H9 (cell line): ENCODE measurements at regions not wholly inside any gene's neighbourhood (a gene's known extent, or its start where the extent isn't known, plus 50 kb on each side); places are given as distances from the start of the nearest gene placed in this dataset.

Experiments used
- DNase-seq: peaks from one replicate; pipeline ENCODE4 v3.0.0-alpha.2; 2017
- H2AFZ ChIP-seq: one replicate; pipeline ENCODE4 v1.6.1; 2013; ENCODE audit warnings: mild to moderate bottlenecking, low read length, control low read depth, moderate library complexity
- H2AK5ac ChIP-seq: 2 replicates; pipeline ENCODE4 v1.6.1; 2013; ENCODE audit warnings: low read length, control low read depth, mixed read lengths; ENCODE audit not compliant: insufficient read length
- H2BK120ac ChIP-seq: one replicate; pipeline ENCODE4 v1.6.1; 2013; ENCODE audit warnings: low read depth, mild to moderate bottlenecking, low read length, control low read depth, inconsistent platforms; ENCODE audit not compliant: poor library complexity, severe bottlenecking
- H2BK12ac ChIP-seq: 2 replicates; pipeline ENCODE4 v1.6.1; 2013; ENCODE audit warnings: low read length, control low read depth, mixed read lengths, low read depth; ENCODE audit not compliant: insufficient read length
- H2BK15ac ChIP-seq: 2 replicates; pipeline ENCODE4 v1.6.1; 2013; ENCODE audit warnings: low read depth, low read length, control low read depth
- H2BK20ac ChIP-seq: one replicate; pipeline ENCODE4 v1.6.1; 2013; ENCODE audit warnings: low read depth, mild to moderate bottlenecking, low read length, control low read depth, inconsistent platforms; ENCODE audit not compliant: poor library complexity, severe bottlenecking
- H2BK5ac ChIP-seq: 2 replicates; pipeline ENCODE4 v1.6.1; 2013; ENCODE audit warnings: low read length, control low read depth, mixed read lengths; ENCODE audit not compliant: insufficient read length
- H3K14ac ChIP-seq: 2 replicates; pipeline ENCODE4 v1.6.1; 2013; ENCODE audit warnings: low read length, control low read depth; ENCODE audit not compliant: insufficient read depth
- H3K18ac ChIP-seq: 2 replicates; pipeline ENCODE4 v1.6.1; 2013; ENCODE audit warnings: low read depth, mild to moderate bottlenecking, mixed read lengths, low read length, control low read depth; ENCODE audit not compliant: insufficient read length
- H3K23ac ChIP-seq: 2 replicates; pipeline ENCODE4 v1.6.1; 2013; ENCODE audit warnings: low read length, control low read depth, mixed read lengths, low read depth; ENCODE audit not compliant: insufficient read length
- H3K23me2 ChIP-seq: 2 replicates; pipeline ENCODE4 v1.6.1; 2013; ENCODE audit warnings: low read depth, mild to moderate bottlenecking, mixed read lengths, low read length, control low read depth; ENCODE audit not compliant: insufficient read length, poor library complexity, severe bottlenecking
- H3K27ac ChIP-seq: 2 replicates; pipeline ENCODE4 v1.5.1; 2013; ENCODE audit warnings: low read length, control low read depth, mixed read lengths, low read depth; ENCODE audit not compliant: insufficient read length
- H3K27me3 ChIP-seq: 2 replicates; pipeline ENCODE4 v1.6.1; 2013; ENCODE audit warnings: low read length, control low read depth, inconsistent platforms; ENCODE audit not compliant: insufficient read depth
- H3K4ac ChIP-seq: 2 replicates; pipeline ENCODE4 v1.6.1; 2013; ENCODE audit warnings: low read depth, mild to moderate bottlenecking, control low read depth, inconsistent platforms, low read length, moderate library complexity
- H3K4me1 ChIP-seq: 2 replicates; pipeline ENCODE4 v1.6.1; 2013; ENCODE audit warnings: low read length, control low read depth, inconsistent platforms; ENCODE audit not compliant: insufficient read depth
- H3K4me2 ChIP-seq: 2 replicates; pipeline ENCODE4 v1.6.1; 2013; ENCODE audit warnings: low read length, control low read depth, mixed read lengths; ENCODE audit not compliant: insufficient read length, insufficient read depth
- H3K56ac ChIP-seq: 2 replicates; pipeline ENCODE4 v1.6.1; 2013; ENCODE audit warnings: low read depth, mild to moderate bottlenecking, mixed read lengths, low read length, control low read depth; ENCODE audit not compliant: insufficient read length
- H3K79me1 ChIP-seq: 2 replicates; pipeline ENCODE4 v1.6.1; 2013; ENCODE audit warnings: low read depth, mild to moderate bottlenecking, moderate library complexity, low read length, control low read depth, inconsistent platforms; ENCODE audit not compliant: insufficient read depth, poor library complexity, severe bottlenecking
- H3K79me2 ChIP-seq: 2 replicates; pipeline ENCODE4 v1.6.1; 2013; ENCODE audit warnings: low read length, control low read depth, inconsistent platforms; ENCODE audit not compliant: insufficient read depth
- H3K9ac ChIP-seq: 2 replicates; pipeline ENCODE4 v1.6.1; 2013; ENCODE audit warnings: low read length, control low read depth, mixed read lengths; ENCODE audit not compliant: insufficient read length; ENCODE audit errors: extremely low read depth
- H3K9me3 ChIP-seq: one replicate; pipeline ENCODE4 v1.6.1; 2013; ENCODE audit warnings: low read depth, low read length, inconsistent platforms; ENCODE audit not compliant: control insufficient read depth
- H3T11ph ChIP-seq: one replicate; pipeline ENCODE4 v1.6.1; 2013; ENCODE audit warnings: mild to moderate bottlenecking, low read length, control low read depth, inconsistent platforms
- H4K20me1 ChIP-seq: one replicate; pipeline ENCODE4 v1.6.1; 2013; ENCODE audit not compliant: control insufficient read depth, insufficient read length, insufficient read depth
- H4K5ac ChIP-seq: 2 replicates; pipeline ENCODE4 v1.6.1; 2013; ENCODE audit warnings: low read depth, mild to moderate bottlenecking, mixed read lengths, low read length, control low read depth; ENCODE audit not compliant: insufficient read length
- H4K8ac ChIP-seq: replicated peaks from 2 replicates; pipeline ENCODE4 v1.6.1; 2013; ENCODE audit warnings: low read length, control low read depth, mixed read lengths, low read depth; ENCODE audit not compliant: insufficient read length
- H4K91ac ChIP-seq: 2 replicates; pipeline ENCODE4 v1.6.1; 2013; ENCODE audit warnings: low read depth, mild to moderate bottlenecking, moderate library complexity, mixed read lengths, low read length, control low read depth; ENCODE audit not compliant: insufficient read length
- H3K27ac Mint-ChIP-seq, 3 experiments: 2 replicates in 2 of 3; 3 replicates in 1 of 3; pipeline ENCODE4 v1.8.0; 2020 to 2021; ENCODE audit warnings: mixed read lengths in 3 of 3, mild to moderate bottlenecking in 1 of 3, moderate library complexity in 1 of 3
- H3K27me3 Mint-ChIP-seq: 2 replicates; pipeline ENCODE4 v1.8.0; 2021; ENCODE audit warnings: low read depth, mild to moderate bottlenecking, moderate library complexity, mixed read lengths
- H3K36me3 Mint-ChIP-seq, 3 experiments: 2 replicates in 2 of 3; 3 replicates in 1 of 3; pipeline ENCODE4 v1.8.0; 2020 to 2021; ENCODE audit warnings: low read depth in 3 of 3, mixed read lengths in 3 of 3; ENCODE audit not compliant: insufficient read depth in 1 of 3
- H3K4me1 Mint-ChIP-seq, 2 experiments: 2 replicates each; pipeline ENCODE4 v1.8.0; 2020; ENCODE audit warnings: mixed read lengths in 2 of 2
- H3K4me3 Mint-ChIP-seq, 2 experiments: 2 replicates in 1 of 2; 3 replicates in 1 of 2; pipeline ENCODE4 v1.8.0; 2020 to 2021; ENCODE audit warnings: mild to moderate bottlenecking in 2 of 2, mixed read lengths in 2 of 2, moderate library complexity in 1 of 2
- H3K9me3 Mint-ChIP-seq, 2 experiments: 2 replicates in 1 of 2; 3 replicates in 1 of 2; pipeline ENCODE4 v1.8.0; 2020; ENCODE audit warnings: mild to moderate bottlenecking in 2 of 2, mixed read lengths in 2 of 2, moderate library complexity in 1 of 2
- CTCF ChIP-seq: fragments of 200-600 bp; sonication (generic); conservative IDR thresholded peaks from 3 replicates; pipeline ENCODE4 v1.8.0; 2021; ENCODE audit warnings: antibody characterized with exemption, mild to moderate bottlenecking
- WGBS: extraction: QIAGEN DNeasy Blood & Tissue Kit; methylation state at CpG from one replicate; pipeline ENCODE4 v1.1.7; 2013; ENCODE audit warnings: missing lambda C conversion rate, low lambda C conversion rate, mixed read lengths; ENCODE audit not compliant: insufficient read length; ENCODE audit errors: extremely low coverage; 5-methylcytosine and 5-hydroxymethylcytosine counted together

- Mint-ChIP-seq H3K36me3 (no peaks in the 10 kb centered on the region; a peak in 1 of 7 replicates), H3K4me1 (peaks cover 39 to 45% of the 10 kb centered on the region in 2 experiments), H3K4me3 (no peak overlapping the region), H3K27me3 (no peaks in the 10 kb centered on the region; the same call in none of the 2 replicates), H3K27ac (no peak overlapping the region; a peak in 1 of 7 replicates), H3K9me3 (no peaks in the 10 kb centered on the region; a peak in 2 of 5 replicates)
- Histone ChIP-seq H3K4ac (no peak overlapping the region), H3K27ac (no peak overlapping the region), H4K8ac (no peak overlapping the region), H3K9ac (no peak overlapping the region), H2BK5ac (no peak overlapping the region), H3K23ac (no peak overlapping the region), H2BK12ac (no peak overlapping the region), H3K4me1 (peaks cover 16% of the 10 kb centered on the region), H2AK5ac (no peak overlapping the region), H4K91ac (no peak overlapping the region), H3K79me1 (no peaks in the 10 kb centered on the region), H3K18ac (no peak overlapping the region), H2BK20ac (no peak overlapping the region), H4K5ac (no peak overlapping the region), H4K20me1 (no peaks in the 10 kb centered on the region), H3K4me2 (no peak overlapping the region), H3K23me2 (no peaks in the 10 kb centered on the region), H3K14ac (no peak overlapping the region), H3K56ac (no peak overlapping the region), H3K9me3 (no peaks in the 10 kb centered on the region), H2BK15ac (no peak overlapping the region), H3K79me2 (no peaks in the 10 kb centered on the region), H3T11ph (no peak overlapping the region), H3K27me3 (no peaks in the 10 kb centered on the region), H2BK120ac (no peak overlapping the region), H2AFZ (no peak overlapping the region)
- no peak for TF ChIP-seq CTCF
- DNase-seq, result no peak
- WGBS, result no CpG with 5 or more reads among the region's 17 CpGs
Measured at GRCh38 chr10:110357252-110357780, 52.6 kb upstream of the SMNDC1 start.
